LNCaP clone FGC (cell line): ENCODE measurements at regions not wholly inside any gene's neighbourhood (a gene's known extent, or its start where the extent isn't known, plus 50 kb on each side); places are given as distances from the start of the nearest gene placed in this dataset.

Source experiments
- DNase-seq: peaks from one replicate; pipeline ENCODE4 v3.0.0-alpha.2; 2011; ENCODE audit warnings: low read depth
- H3K4me3 ChIP-seq: 2 replicates; pipeline ENCODE4 v1.5.1; 2011; ENCODE audit warnings: mild to moderate bottlenecking, low read depth, low read length, control low read depth
- TF ChIP-seq, protein P1 (sequence below): IDR thresholded peaks from 2 replicates; pipeline ENCODE4 v1.5.1; 2012; ENCODE audit warnings: mild to moderate bottlenecking; ENCODE audit not compliant: control insufficient read depth, insufficient read depth; ENCODE audit errors: extremely low read depth

DNA sequence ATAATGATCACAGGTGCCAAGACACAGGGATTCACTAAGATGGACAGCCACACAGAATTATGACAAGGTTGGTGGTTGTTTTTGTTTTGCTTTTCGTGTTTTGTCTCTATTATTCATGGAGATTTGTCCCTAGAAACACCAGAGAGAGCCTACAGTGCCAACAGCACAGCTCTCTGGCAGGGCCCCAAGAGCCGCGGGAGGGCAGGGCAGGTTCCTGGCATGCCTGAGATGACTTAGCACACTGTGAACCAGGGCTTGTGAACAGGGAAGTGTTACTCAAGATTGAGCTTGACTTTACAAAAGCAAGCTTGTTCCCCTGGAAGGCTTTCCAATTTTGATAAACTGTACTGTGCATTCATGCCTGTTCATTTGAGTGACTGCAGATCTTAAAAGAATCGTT, 437.4 kb upstream of the SALL3 start:
- H3K4me3 ChIP-seq, result no peak overlapping the region
- peak; percentile 63 for DNase-seq
- TF ChIP-seq, protein P1, sequence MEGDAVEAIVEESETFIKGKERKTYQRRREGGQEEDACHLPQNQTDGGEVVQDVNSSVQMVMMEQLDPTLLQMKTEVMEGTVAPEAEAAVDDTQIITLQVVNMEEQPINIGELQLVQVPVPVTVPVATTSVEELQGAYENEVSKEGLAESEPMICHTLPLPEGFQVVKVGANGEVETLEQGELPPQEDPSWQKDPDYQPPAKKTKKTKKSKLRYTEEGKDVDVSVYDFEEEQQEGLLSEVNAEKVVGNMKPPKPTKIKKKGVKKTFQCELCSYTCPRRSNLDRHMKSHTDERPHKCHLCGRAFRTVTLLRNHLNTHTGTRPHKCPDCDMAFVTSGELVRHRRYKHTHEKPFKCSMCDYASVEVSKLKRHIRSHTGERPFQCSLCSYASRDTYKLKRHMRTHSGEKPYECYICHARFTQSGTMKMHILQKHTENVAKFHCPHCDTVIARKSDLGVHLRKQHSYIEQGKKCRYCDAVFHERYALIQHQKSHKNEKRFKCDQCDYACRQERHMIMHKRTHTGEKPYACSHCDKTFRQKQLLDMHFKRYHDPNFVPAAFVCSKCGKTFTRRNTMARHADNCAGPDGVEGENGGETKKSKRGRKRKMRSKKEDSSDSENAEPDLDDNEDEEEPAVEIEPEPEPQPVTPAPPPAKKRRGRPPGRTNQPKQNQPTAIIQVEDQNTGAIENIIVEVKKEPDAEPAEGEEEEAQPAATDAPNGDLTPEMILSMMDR, result no peak

DNA sequence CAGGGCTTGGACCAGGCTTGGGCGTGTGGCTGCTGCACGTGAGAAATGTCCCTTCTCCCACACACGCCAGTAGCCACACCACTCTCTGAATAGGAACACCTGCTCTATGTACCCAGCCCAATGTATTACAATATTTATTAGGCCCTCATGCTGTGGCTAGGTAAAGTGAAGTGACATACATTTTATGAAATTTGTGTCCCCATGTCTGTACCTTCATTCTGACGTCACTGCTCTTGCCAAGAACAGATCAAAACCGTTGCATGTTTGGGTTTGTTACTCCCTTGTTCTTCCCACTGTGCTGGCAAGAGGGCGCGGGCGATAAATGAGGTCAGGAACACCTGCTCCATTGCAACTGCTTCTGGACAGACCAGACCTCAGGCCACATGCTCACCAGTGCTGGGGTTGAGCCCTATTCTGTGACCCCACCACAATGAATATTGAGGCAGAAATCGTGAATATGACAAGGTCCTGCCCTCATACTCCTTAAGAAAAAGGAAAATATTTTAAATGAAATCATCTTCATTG, 436.4 kb upstream of the SALL3 start:
- no peak overlapping the region for H3K4me3 ChIP-seq
- DNase-seq, result no peak
- TF ChIP-seq, protein P1, result no peak

DNA sequence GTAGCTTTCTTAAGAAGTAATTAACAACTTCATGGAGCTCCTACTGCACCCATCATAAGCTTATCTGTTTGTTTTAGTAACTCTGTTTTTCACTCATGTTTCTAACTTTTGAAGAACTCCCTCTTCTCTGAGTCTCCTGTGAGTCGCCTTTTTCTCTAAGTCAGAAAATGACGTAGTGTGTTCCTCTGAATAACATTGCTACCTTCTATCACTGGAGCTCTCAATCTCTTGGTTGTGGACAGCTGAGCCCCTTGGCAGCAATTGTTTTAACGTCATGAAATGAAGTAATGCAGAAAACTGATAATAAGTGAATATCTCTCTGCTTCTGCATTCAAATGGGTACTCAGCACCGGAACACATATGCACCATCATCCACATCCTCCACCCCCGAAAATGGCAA, 433.3 kb upstream of the SALL3 start:
- TF ChIP-seq, protein P1, result no peak
- no peak for DNase-seq
- no peak overlapping the region for H3K4me3 ChIP-seq

DNA sequence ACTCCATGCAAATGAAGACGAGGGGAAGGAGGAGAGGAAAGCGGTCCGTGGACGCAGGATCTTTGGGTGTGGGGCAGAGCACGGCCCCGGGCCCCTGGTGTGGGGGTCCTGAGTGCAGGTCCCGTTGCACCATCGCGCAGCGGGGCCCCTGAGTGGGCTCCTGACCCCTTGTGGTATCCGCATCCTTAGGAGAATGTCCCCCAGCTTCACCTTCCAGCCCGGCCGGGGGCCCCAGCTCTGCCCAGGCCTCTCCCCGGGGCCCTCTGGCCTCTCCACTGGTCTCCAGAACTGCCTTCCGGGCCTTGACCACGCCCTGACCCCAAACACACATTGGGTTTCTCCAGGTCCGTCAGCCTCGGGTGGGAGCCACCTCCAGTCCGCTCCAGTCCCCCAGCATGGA, 431.8 kb upstream of the SALL3 start:
- H3K4me3 ChIP-seq, result no peak overlapping the region
- DNase-seq, result no peak
- TF ChIP-seq, protein P1, result no peak

DNA sequence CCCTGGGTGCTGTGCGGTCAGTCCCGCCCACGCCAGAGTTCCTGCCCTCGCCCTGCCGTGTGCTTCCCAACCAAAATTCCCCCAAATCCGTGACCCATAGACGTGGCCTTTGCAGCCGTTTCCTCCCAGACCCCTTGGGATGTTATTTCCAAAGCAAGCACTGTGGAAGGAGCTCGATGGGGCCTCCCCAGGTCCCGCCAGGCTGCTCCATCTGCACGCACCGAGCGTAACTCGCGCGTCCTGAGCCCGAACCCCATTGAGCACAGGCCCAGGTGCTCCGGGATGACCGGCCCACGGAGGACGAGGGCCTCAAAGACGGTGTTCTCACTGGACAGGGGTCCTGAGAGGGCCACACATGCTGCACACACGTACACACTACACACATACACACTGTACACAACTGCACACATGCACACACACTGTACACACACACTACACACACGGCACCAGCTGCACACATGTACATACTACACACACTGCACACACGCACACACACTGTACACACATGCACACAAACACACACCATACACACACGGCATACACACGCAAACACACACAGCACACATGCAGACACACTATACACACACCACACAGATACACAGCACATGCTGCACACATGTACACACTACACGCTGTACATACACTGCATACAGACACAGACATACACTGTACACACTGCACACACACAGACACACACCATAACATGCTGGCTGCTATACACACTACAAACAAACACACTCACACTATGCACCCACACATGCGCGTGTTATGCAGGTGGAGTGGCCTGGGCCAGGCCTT, 431.2 kb upstream of the SALL3 start:
- DNase-seq, result no peak
- TF ChIP-seq, protein P1, result no peak
- H3K4me3 ChIP-seq, result no peak overlapping the region

DNA sequence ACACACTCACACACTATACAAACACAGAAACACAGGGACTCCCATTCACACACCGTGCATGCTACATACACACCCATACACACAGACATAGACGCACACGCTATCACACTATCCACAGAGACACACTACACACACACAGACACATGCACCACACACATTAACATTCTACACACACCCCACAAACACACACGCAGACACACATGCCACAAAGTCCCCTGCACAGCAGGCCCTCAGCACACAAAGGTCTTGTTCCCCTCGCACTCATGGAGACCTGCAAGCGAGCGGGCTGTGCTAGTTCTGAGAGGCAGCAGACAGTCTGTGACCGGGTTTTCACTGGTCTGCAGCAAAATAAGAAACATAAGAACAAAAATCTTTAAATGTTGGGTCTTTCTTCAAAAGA, 429.6 kb upstream of the SALL3 start:
- DNase-seq, result no peak
- H3K4me3 ChIP-seq, result no peak overlapping the region
- TF ChIP-seq, protein P1, result no peak
